HG02943 (cell line): ENCODE measurements at regions not wholly inside any gene's neighbourhood (a gene's known extent, or its start where the extent isn't known, plus 50 kb on each side); places are given as distances from the start of the nearest gene placed in this dataset.
"Not testable (repeated sequence)": the region's sequence is repeated elsewhere in the genome, so short reads cannot be mapped to it uniquely, and the experiment has no call there.

Experiments
- ATAC-seq: cut with Tn5 transposase; IDR thresholded peaks from one replicate; pipeline ENCODE4 v1.9.1; 2021; ENCODE audit warnings: mild to moderate bottlenecking, low read depth, moderate library complexity; ENCODE audit not compliant: unreplicated experiment

- ATAC-seq: not testable (repeated sequence)
These were observed 69.5 kb downstream of the NPIPA7 start for GRCh38 chr16:16448423-16448822.

- ATAC-seq: not testable (repeated sequence)
These were observed 70.8 kb downstream of the NPIPA7 start for GRCh38 chr16:16449712-16450237.

- not testable (repeated sequence) for ATAC-seq
These were observed 72.9 kb downstream of the NPIPA7 start for GRCh38 chr16:16451721-16452410.

- not testable (repeated sequence) for ATAC-seq
These were observed 79.6 kb downstream of the NPIPA7 start for GRCh38 chr16:16458579-16458978.

- not testable (repeated sequence) for ATAC-seq
These were observed 84.9 kb downstream of the NPIPA7 start for GRCh38 chr16:16463792-16464191.

- ATAC-seq: not testable (repeated sequence)
These were observed 110.0 kb downstream of the NPIPA7 start for GRCh38 chr16:16488919-16489318.

- not testable (repeated sequence) for ATAC-seq
These were observed 110.5 kb downstream of the NPIPA7 start for GRCh38 chr16:16489466-16489865.

GRCh38 chr16:16494114-16494513 lies 115.2 kb downstream of the NPIPA7 start:
- not testable (repeated sequence) for ATAC-seq

GRCh38 chr16:16494998-16495397 lies 116.1 kb downstream of the NPIPA7 start:
- not testable (repeated sequence) for ATAC-seq

- not testable (repeated sequence) for ATAC-seq
These were observed 120.9 kb downstream of the NPIPA7 start for GRCh38 chr16:16499875-16500274.

- ATAC-seq: not testable (repeated sequence)
These were observed 128.1 kb downstream of the NPIPA7 start for GRCh38 chr16:16507041-16507440.

- ATAC-seq: not testable (repeated sequence)
These were observed 129.4 kb downstream of the NPIPA7 start for GRCh38 chr16:16508344-16508743.

- not testable (repeated sequence) for ATAC-seq
These were observed 140.5 kb downstream of the NPIPA7 start for GRCh38 chr16:16519395-16519794.

GRCh38 chr16:16521239-16522002 lies 142.5 kb downstream of the NPIPA7 start:
- not testable (repeated sequence) for ATAC-seq

- not testable (repeated sequence) for ATAC-seq
These were observed 148.1 kb downstream of the NPIPA7 start for GRCh38 chr16:16526998-16527397.

GRCh38 chr16:16530744-16531143 lies 151.8 kb downstream of the NPIPA7 start:
- ATAC-seq: not testable (repeated sequence)

GRCh38 chr16:16535565-16535964 lies 156.6 kb downstream of the NPIPA7 start:
- not testable (repeated sequence) for ATAC-seq

- not testable (repeated sequence) for ATAC-seq
These were observed 157.2 kb downstream of the NPIPA7 start for GRCh38 chr16:16536151-16536550.

GRCh38 chr16:16549710-16550109 lies 170.8 kb downstream of the NPIPA7 start:
- ATAC-seq: not testable (repeated sequence)

- ATAC-seq: not testable (repeated sequence)
These were observed 171.9 kb downstream of the NPIPA7 start for GRCh38 chr16:16550824-16551223.

GRCh38 chr16:16552819-16553340 lies 173.9 kb downstream of the NPIPA7 start:
- not testable (repeated sequence) for ATAC-seq
